Non-pigmented ciliary epithelial cell (primary cell): ENCODE measurements at regions not wholly inside any gene's neighbourhood (a gene's known extent, or its start where the extent isn't known, plus 50 kb on each side); places are given as distances from the start of the nearest gene placed in this dataset.

Experiments used
- DNase-seq: peaks from one replicate; pipeline ENCODE4 v3.0.0-alpha.2; 2010; ENCODE audit warnings: low read depth

DNA sequence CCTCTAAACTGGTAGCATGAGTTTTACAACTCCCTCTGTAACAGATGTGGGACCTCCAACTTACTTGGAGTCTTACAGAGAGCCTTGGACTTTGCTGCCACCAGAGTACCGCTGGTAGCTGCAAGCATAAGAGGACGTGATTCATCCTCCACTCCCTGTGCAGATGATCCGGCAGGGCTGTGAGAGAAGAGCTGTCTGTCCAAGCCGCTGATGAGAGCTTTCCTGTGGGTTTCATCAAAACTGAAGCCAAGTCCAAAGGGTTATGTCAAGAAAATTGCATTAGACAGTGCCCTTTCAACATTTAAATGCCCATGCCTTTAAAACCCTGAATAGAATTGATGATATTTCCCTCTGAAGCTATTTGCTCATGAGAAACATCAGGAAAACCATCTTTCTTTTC lies 85.8 kb downstream of the LLPH start:
- DNase-seq = no peak

GRCh38 chr12:66043035-66043434 lies 87.5 kb downstream of the LLPH start:
- DNase-seq = no peak

GRCh38 chr12:66041651-66042363 lies 88.7 kb downstream of the LLPH start:
- no peak for DNase-seq

GRCh38 chr12:66036317-66036716 lies 94.2 kb downstream of the LLPH start:
- peak; percentile 93 for DNase-seq

DNA sequence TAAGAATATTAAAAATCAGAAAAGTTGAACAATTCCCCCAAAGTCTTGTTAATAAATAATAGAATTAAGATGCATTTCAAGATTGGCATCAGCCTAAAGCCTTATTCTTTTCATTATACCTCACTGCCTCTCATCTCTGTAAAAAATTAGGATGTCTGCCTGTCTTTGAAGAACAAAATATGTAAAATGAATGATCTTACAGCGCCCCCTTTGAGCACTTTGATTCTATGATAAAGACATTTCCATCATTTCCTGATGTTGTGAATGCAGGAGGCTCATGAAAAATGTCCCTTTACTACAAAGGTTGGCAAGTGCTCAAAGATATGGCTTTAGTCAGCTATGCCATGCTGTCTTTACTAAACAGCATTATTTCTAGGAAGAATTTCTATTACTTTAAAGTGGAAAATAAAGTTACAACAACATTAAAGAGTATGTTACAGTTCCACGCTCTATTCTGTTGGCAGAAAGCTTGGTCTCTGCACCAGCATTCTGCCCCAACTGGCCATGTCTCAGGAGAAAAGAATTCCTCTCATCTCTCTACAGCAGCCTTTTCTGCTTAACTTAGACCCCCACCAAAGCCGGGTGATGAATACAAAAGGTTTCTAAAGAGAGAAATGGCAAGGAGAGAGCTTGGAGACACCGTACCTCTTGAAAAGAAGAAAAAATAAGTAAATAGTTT lies 95.1 kb downstream of the LLPH start:
- no peak for DNase-seq

GRCh38 chr12:66033151-66033550 lies 97.4 kb downstream of the LLPH start:
- no peak for DNase-seq

DNA sequence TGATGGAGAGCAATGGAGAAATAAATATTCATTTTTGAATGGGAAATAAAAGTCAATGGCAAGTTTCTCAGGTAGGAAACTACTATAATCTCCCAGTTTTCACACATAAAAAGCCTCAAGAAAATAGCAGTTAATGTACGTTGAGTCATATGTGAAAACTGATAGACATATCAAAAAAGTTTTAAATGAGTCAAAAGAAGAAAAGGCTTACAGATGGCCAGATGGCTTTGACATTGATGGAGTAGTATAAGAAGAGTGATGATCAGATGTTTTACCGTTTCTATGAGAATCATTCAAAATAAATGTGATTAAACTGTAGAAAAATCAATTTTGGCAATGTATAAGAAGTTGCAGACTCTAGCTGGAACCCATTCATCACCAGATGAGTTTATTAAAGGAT lies 97.8 kb downstream of the LLPH start:
- DNase-seq = no peak

GRCh38 chr12:66030217-66030781 lies 100.3 kb downstream of the LLPH start:
- no peak for DNase-seq

GRCh38 chr12:66028390-66028789 lies 102.2 kb downstream of the LLPH start:
- no peak for DNase-seq

DNA sequence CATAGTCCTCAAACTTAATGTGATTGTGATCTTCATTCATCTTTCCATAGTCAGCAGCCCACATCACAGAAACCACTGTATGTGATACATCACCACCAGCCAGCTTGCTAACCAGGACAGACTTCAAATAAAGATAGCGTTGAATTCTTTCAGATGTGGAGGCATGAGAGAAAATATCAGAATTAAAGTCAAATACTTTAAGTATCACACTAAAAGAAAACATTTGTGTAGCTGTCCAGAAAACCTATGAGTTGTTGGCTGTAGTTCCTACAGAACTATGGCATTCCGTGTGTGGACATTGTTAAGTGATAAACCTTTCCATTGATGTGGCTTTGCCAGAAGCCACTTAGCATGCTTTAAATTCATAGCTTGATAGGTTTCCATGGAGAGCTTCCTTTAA lies 105.1 kb downstream of the LLPH start:
- DNase-seq = no peak

DNA sequence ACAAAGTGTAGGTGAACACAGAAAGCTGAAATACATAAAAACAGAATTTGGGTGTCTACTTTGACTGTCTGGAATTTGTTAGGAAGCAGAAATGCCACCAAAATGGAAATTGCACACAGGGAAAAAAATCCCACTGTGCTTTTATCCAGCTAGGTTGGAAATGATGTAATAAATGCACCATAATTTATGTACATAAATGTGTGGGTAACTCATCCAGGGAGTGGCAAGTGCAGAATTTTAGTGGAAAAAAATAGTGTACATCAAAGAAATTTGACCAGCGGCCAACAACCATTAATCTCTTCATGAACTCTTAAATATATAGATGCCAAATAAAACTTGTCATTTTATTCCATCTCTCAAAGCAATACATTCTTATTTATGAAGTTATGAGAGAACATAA lies 105.6 kb downstream of the LLPH start:
- DNase-seq = no peak

DNA sequence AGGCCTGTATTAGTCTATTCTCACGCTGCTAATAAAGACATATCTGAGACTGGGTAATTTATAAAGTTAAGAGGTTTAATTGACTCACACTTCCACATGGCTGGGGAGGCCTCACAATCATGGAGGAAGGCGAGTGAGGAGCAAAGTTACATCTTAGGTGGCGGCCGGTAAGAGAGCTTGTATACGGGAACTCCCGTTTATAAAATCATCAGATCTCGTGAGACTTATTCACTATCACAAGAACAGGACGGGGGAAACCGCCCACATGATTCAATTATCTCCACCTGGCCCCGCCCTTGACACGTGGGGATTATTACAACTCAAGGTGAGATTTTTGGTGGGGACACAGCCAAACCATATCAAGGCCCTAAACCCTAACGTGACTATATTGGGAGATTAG lies 110.1 kb downstream of the LLPH start:
- no peak for DNase-seq

GRCh38 chr12:66017736-66018135 lies 112.8 kb downstream of the LLPH start:
- no peak for DNase-seq
